GM23338 (cell line): ENCODE measurements at regions not wholly inside any gene's neighbourhood (a gene's known extent, or its start where the extent isn't known, plus 50 kb on each side); places are given as distances from the start of the nearest gene placed in this dataset.

ENCODE experiments used
- ATAC-seq: fragments of 200-7000 bp; cut with Tn5 transposase; 3 replicates; pipeline ENCODE4 v1.9.1; 2020
- DNase-seq: peaks from one replicate; pipeline ENCODE4 v3.0.0-alpha.2; 2015; ENCODE audit warnings: low spot score
- H2AFZ ChIP-seq: fragments of 200-600 bp; sonication (generic); 2 replicates; pipeline ENCODE4 v1.8.0; 2016; ENCODE audit warnings: antibody characterized with exemption, mild to moderate bottlenecking, moderate library complexity
- H3F3A ChIP-seq: fragments of 200-600 bp; sonication (generic); replicated peaks from 2 replicates; pipeline ENCODE4 v1.8.0; 2017; ENCODE audit warnings: antibody characterized with exemption, mixed run types, low read depth
- H3K27ac ChIP-seq: fragments of 200-600 bp; sonication (generic); 2 replicates; pipeline ENCODE4 v1.6.1; 2016; ENCODE audit warnings: low read depth
- H3K27me3 ChIP-seq: fragments of 200-600 bp; sonication (generic); 2 replicates; pipeline ENCODE4 v1.8.0; 2016; ENCODE audit warnings: mild to moderate bottlenecking, mixed run types, moderate library complexity; ENCODE audit not compliant: insufficient read depth
- H3K36me3 ChIP-seq: fragments of 200-600 bp; sonication (generic); 2 replicates; pipeline ENCODE4 v1.8.0; 2016; ENCODE audit warnings: mild to moderate bottlenecking; ENCODE audit not compliant: insufficient read depth
- H3K4me1 ChIP-seq: fragments of 200-600 bp; sonication (generic); 2 replicates; pipeline ENCODE4 v1.8.0; 2016; ENCODE audit warnings: mild to moderate bottlenecking, moderate library complexity; ENCODE audit not compliant: insufficient read depth
- H3K4me2 ChIP-seq: fragments of 200-600 bp; sonication (generic); 2 replicates; pipeline ENCODE4 v1.7.1; 2017; ENCODE audit warnings: mixed run types
- H3K4me3 ChIP-seq: fragments of 200-600 bp; sonication (generic); 2 replicates; pipeline ENCODE4 v1.6.1; 2016; ENCODE audit warnings: mixed run types
- H3K79me2 ChIP-seq: fragments of 200-600 bp; sonication (generic); replicated peaks from 2 replicates; pipeline ENCODE4 v1.8.0; 2017; ENCODE audit warnings: mild to moderate bottlenecking; ENCODE audit not compliant: insufficient read depth
- H3K9me2 ChIP-seq: fragments of 200-600 bp; sonication (generic); 2 replicates; pipeline ENCODE4 v1.8.0; 2017; ENCODE audit not compliant: insufficient read depth
- H4K20me1 ChIP-seq: fragments of 200-600 bp; sonication (generic); replicated peaks from 2 replicates; pipeline ENCODE4 v1.8.0; 2017; ENCODE audit warnings: mild to moderate bottlenecking; ENCODE audit not compliant: insufficient read depth
- H3K27ac Mint-ChIP-seq: 2 replicates; pipeline ENCODE4 v1.8.0; 2020; ENCODE audit warnings: inconsistent platforms, mild to moderate bottlenecking, moderate library complexity, mixed read lengths
- H3K27me3 Mint-ChIP-seq: 3 replicates; pipeline ENCODE4 v1.8.0; 2022; ENCODE audit warnings: low read depth, mild to moderate bottlenecking, moderate library complexity, mixed read lengths, inconsistent platforms; ENCODE audit not compliant: insufficient read depth, poor library complexity
- H3K36me3 Mint-ChIP-seq: 3 replicates; pipeline ENCODE4 v1.8.0; 2021; ENCODE audit warnings: low read depth, mild to moderate bottlenecking, inconsistent platforms, moderate library complexity, mixed read lengths
- H3K4me1 Mint-ChIP-seq: 3 replicates; pipeline ENCODE4 v1.8.0; 2020; ENCODE audit warnings: mild to moderate bottlenecking, inconsistent platforms, mixed read lengths
- H3K4me3 Mint-ChIP-seq: 3 replicates; pipeline ENCODE4 v1.8.0; 2021; ENCODE audit warnings: moderate library complexity, mild to moderate bottlenecking, inconsistent platforms, mixed read lengths
- H3K9me3 Mint-ChIP-seq: 3 replicates; pipeline ENCODE4 v1.8.0; 2020; ENCODE audit warnings: moderate library complexity, mild to moderate bottlenecking, inconsistent platforms, mixed read lengths
- CREB1 ChIP-seq: fragments of 250-450 bp; sonication (Bioruptor Pico); IDR thresholded peaks from 2 replicates; pipeline ENCODE4 v1.5.0; 2020; ENCODE audit warnings: low read depth, mild to moderate bottlenecking, moderate library complexity
- CTCF ChIP-seq, 2 experiments: fragments of 200-600 bp in 1 of 2; sonication (generic) in 1 of 2; conservative IDR thresholded peaks; 2 replicates each; pipeline versions ENCODE4 v1.5.1 to v1.6.1; 2016 to 2017; ENCODE audit warnings: antibody characterized with exemption in 2 of 2, low read depth in 2 of 2, mild to moderate bottlenecking in 2 of 2, moderate library complexity in 1 of 2
- ETS1 ChIP-seq: IDR thresholded peaks from 2 replicates; pipeline ENCODE4 v1.6.1; 2016; ENCODE audit warnings: antibody characterized with exemption
- EZH2 ChIP-seq: fragments of 200-600 bp; sonication (generic); IDR thresholded peaks from one replicate; pipeline ENCODE4 v1.8.0; 2017; ENCODE audit warnings: antibody characterized with exemption, mild to moderate bottlenecking, low read depth; ENCODE audit not compliant: unreplicated experiment
- EZH2phosphoT487 ChIP-seq: fragments of 200-600 bp; sonication (generic); IDR thresholded peaks from one replicate; pipeline ENCODE4 v1.8.1; 2018; ENCODE audit warnings: antibody characterized with exemption; ENCODE audit not compliant: unreplicated experiment
- JUNB ChIP-seq: IDR thresholded peaks from one replicate; pipeline ENCODE4 v1.6.1; 2016; ENCODE audit warnings: antibody characterized with exemption; ENCODE audit not compliant: unreplicated experiment
- POLR2AphosphoS5 ChIP-seq: IDR thresholded peaks from 2 replicates; pipeline ENCODE4 v1.6.1; 2016; ENCODE audit warnings: antibody characterized with exemption, low read depth
- REST ChIP-seq: IDR thresholded peaks from one replicate; pipeline ENCODE4 v1.6.1; 2018; ENCODE audit warnings: antibody characterized with exemption; ENCODE audit not compliant: unreplicated experiment
- STAT1 ChIP-seq: IDR thresholded peaks from one replicate; pipeline ENCODE4 v1.6.1; 2016; ENCODE audit warnings: antibody characterized with exemption; ENCODE audit not compliant: unreplicated experiment
- ZNF331 ChIP-seq: fragments of 250-450 bp; sonication (Bioruptor Pico); IDR thresholded peaks from 2 replicates; pipeline ENCODE4 v1.5.0; 2020; ENCODE audit warnings: low read depth, mild to moderate bottlenecking, moderate library complexity
- ZNF462 ChIP-seq: fragments of 250-450 bp; sonication (Bioruptor Pico); IDR thresholded peaks from 2 replicates; pipeline ENCODE4 v1.5.0; 2020; ENCODE audit warnings: mild to moderate bottlenecking, moderate library complexity

- TF ChIP-seq JUNB (no peak), REST (no peak), ETS1 (no peak), CREB1 (CRISPR knock-in tag) (no peak), EZH2phosphoT487 (no peak), ZNF331 (CRISPR knock-in tag) (no peak)
These were observed 665.4 kb downstream of the XIRP2 start (continued) for GRCh38 chr2:167553635-167554034.

- Mint-ChIP-seq H3K9me3 (peaks cover 5% of the 10 kb centered on the region; the same call in 2 of the 3 replicates), H3K27ac (no peak overlapping the region; the same call in 1 of the 2 replicates), H3K27me3 (peaks cover 3% of the 10 kb centered on the region), H3K4me1 (peaks cover 19% of the 10 kb centered on the region), H3K36me3 (peaks cover 44% of the 10 kb centered on the region), H3K4me3 (no peak overlapping the region)
- H3K27me3 ChIP-seq = no peaks in the 10 kb centered on the region
- no peaks in the 10 kb centered on the region for H3K9me2 ChIP-seq
- H3K79me2 ChIP-seq = no peaks in the 10 kb centered on the region; the same call in 1 of the 2 replicates
- H3K4me3 ChIP-seq = no peak overlapping the region
- no peak overlapping the region for H3K27ac ChIP-seq
- no peaks in the 10 kb centered on the region for H3F3A ChIP-seq
- 0 out of 2 replicates have a peak, but pooled peaks cover 2% of the 10 kb centered on the region for H3K36me3 ChIP-seq
- H4K20me1 ChIP-seq = no peaks in the 10 kb centered on the region
- H3K4me2 ChIP-seq = no peak overlapping the region
- DNase-seq (no peak), ATAC-seq (no peak)
- H2AFZ ChIP-seq = no peak overlapping the region
- peaks cover 6% of the 10 kb centered on the region for H3K4me1 ChIP-seq
- TF ChIP-seq CTCF (conservative IDR thresholded peaks at IDR 0.05; ENCODE audit: low read depth in 2 of 2) (no peak), EZH2 (no peak), JUNB (no peak), STAT1 (no peak), ZNF462 (CRISPR knock-in tag) (no peak), POLR2AphosphoS5 (no peak)
These were observed 663.1 kb downstream of the XIRP2 start for GRCh38 chr2:167551416-167551815.
